ENCODE measurements at regions not wholly inside any gene's neighbourhood (a gene's known extent, or its start where the extent isn't known, plus 50 kb on each side); places are given as distances from the start of the nearest gene placed in this dataset.
A peak's percentile ranks its signal among the peaks of the same experiment; 100 is the strongest.

- TF ChIP-seq CTCF (IDR thresholded peaks at IDR 0.05; ENCODE audit: low read depth, low read length): no peak
- no peak for DNase-seq (ENCODE audit: low read depth in 2 of 2)
- no peak overlapping the region for H3K4me3 ChIP-seq (replicated peaks in 1 of 2; ENCODE audit: low read depth in 2 of 2, low read length in 2 of 2)
Measured at GRCh38 chr4:184309241-184310170, 91.8 kb upstream of the ENPP6 start.

- peak in 1 of 2 donors; percentile 61 for DNase-seq (ENCODE audit: low read depth in 2 of 2)
- no peak overlapping the region for H3K4me3 ChIP-seq (replicated peaks in 1 of 2; ENCODE audit: low read depth in 2 of 2, low read length in 2 of 2)
- TF ChIP-seq CTCF (IDR thresholded peaks at IDR 0.05; ENCODE audit: low read depth, low read length): no peak
Measured at GRCh38 chr4:184306949-184307348, 89.3 kb upstream of the ENPP6 start.

- TF ChIP-seq CTCF (IDR thresholded peaks at IDR 0.05; ENCODE audit: low read depth, low read length): no peak
- H3K4me3 ChIP-seq (replicated peaks in 1 of 2; ENCODE audit: low read depth in 2 of 2, low read length in 2 of 2): no peak overlapping the region
- no peak for DNase-seq (ENCODE audit: low read depth in 2 of 2)
Measured at GRCh38 chr4:184306470-184306869, 88.8 kb upstream of the ENPP6 start.

GRCh38 chr4:184300816-184301215 is 83.1 kb upstream of the ENPP6 start:
- TF ChIP-seq CTCF (IDR thresholded peaks at IDR 0.05; ENCODE audit: low read depth, low read length): no peak
- no peak for DNase-seq (ENCODE audit: low read depth in 2 of 2)

GRCh38 chr4:184298254-184298653 is 80.6 kb upstream of the ENPP6 start:
- TF ChIP-seq CTCF (IDR thresholded peaks at IDR 0.05; ENCODE audit: low read depth, low read length): no peak
- no peak overlapping the region for H3K4me3 ChIP-seq (replicated peaks in 1 of 2; ENCODE audit: low read depth in 2 of 2, low read length in 2 of 2)
- no peak for DNase-seq (ENCODE audit: low read depth in 2 of 2)

More at GRCh38 chr4:184300816-184301215, 83.1 kb upstream of the ENPP6 start:
- no peak overlapping the region for H3K4me3 ChIP-seq (replicated peaks in 1 of 2; ENCODE audit: low read depth in 2 of 2, low read length in 2 of 2)

GRCh38 chr4:184295206-184295605 is 77.5 kb upstream of the ENPP6 start:
- TF ChIP-seq CTCF (IDR thresholded peaks at IDR 0.05; ENCODE audit: low read depth, low read length): no peak
- no peak overlapping the region for H3K4me3 ChIP-seq (replicated peaks in 1 of 2; ENCODE audit: low read depth in 2 of 2, low read length in 2 of 2)
- no peak for DNase-seq (ENCODE audit: low read depth in 2 of 2)

All from cardiac fibroblast (primary cell).